ENCODE measurements at regions not wholly inside any gene's neighbourhood (a gene's known extent, or its start where the extent isn't known, plus 50 kb on each side); places are given as distances from the start of the nearest gene placed in this dataset.

- Histone ChIP-seq H3K36me3 (ENCODE audit: control insufficient read depth in 2 of 4, insufficient read depth in 4 of 4, low read length in 3 of 4) (no peaks in the 10 kb centered on the region), H2BK20ac (ENCODE audit: low read length) (no peak overlapping the region), H3K4me1 (replicated peaks in 1 of 4; ENCODE audit: control insufficient read depth in 3 of 4, insufficient read depth in 4 of 4, low read length in 3 of 4) (no peaks in the 10 kb centered on the region), H3K23me2 (ENCODE audit: low read depth, low read length) (no peaks in the 10 kb centered on the region), H3K9me3 (ENCODE audit: insufficient read depth in 2 of 2, low read depth in 1 of 2, low read length in 1 of 2) (peaks cover 0 to 8% of the 10 kb centered on the region in 2 experiments; a peak in 2 of 4 replicates), H2BK5ac (ENCODE audit: low read depth, low read length) (no peak overlapping the region), H3K56ac (replicated peaks; ENCODE audit: insufficient read length, low read depth, low read length) (no peak overlapping the region), H2AK5ac (ENCODE audit: low read depth, low read length) (no peak overlapping the region), H4K20me1 (replicated peaks in 1 of 2; ENCODE audit: control insufficient read depth in 1 of 2, insufficient read depth in 2 of 2, low read length in 2 of 2) (no peaks in the 10 kb centered on the region), H3K27ac (ENCODE audit: low read depth, low read length) (no peak overlapping the region), H3K79me2 (ENCODE audit: control insufficient read depth in 1 of 2, insufficient read depth in 2 of 2, low read length in 2 of 2) (no peaks in the 10 kb centered on the region), H4K91ac (replicated peaks; ENCODE audit: insufficient read length, low read length) (no peak overlapping the region), H4K5ac (ENCODE audit: insufficient read length, low read depth, low read length) (no peak overlapping the region), H3K4me3 (ENCODE audit: extremely low read depth in 1 of 4, insufficient read depth in 2 of 4, low read depth in 3 of 4, low read length in 4 of 4) (no peak overlapping the region), H3K14ac (ENCODE audit: insufficient read length) (no peak overlapping the region), H3K79me1 (ENCODE audit: low read depth, low read length) (no peaks in the 10 kb centered on the region), H3K4ac (replicated peaks; ENCODE audit: insufficient read length, low read depth, low read length) (no peak overlapping the region), H2BK12ac (ENCODE audit: low read depth, low read length) (no peak overlapping the region), H2AFZ (ENCODE audit: low read length) (no peak overlapping the region), H3K9ac (replicated peaks in 1 of 4; ENCODE audit: extremely low read depth in 1 of 4, low read depth in 3 of 4, low read length in 3 of 4) (no peak overlapping the region), H2BK120ac (replicated peaks; ENCODE audit: low read depth, low read length) (no peak overlapping the region), H3K18ac (ENCODE audit: extremely low read depth, low read length) (no peak overlapping the region), H2BK15ac (ENCODE audit: low read length) (no peak overlapping the region), H3K23ac (ENCODE audit: insufficient read length) (no peak overlapping the region), H4K8ac (ENCODE audit: extremely low read depth, insufficient read depth, low read length) (no peak overlapping the region), H3K4me2 (ENCODE audit: insufficient read depth in 1 of 2, low read depth in 2 of 2, low read length in 2 of 2) (no peak overlapping the region), H3K27me3 (replicated peaks in 1 of 4; ENCODE audit: control insufficient read depth in 3 of 4, extremely low read depth in 1 of 4, insufficient read depth in 3 of 4, low read length in 3 of 4) (no peaks in the 10 kb centered on the region)
- DNase-seq (ENCODE audit: low read depth in 1 of 2, low spot score in 2 of 2) (no peak), FAIRE-seq (no peak)
- CTCF ChIA-PET (ENCODE audit: partially characterized antibody), result no interaction called here
- POLR2A ChIA-PET (ENCODE audit: partially characterized antibody), result no interaction called here
- no peak for TF ChIP-seq SP1 (IDR thresholded peaks at IDR 0.05; ENCODE audit: low read depth, low read length)
- TF ChIP-seq POU5F1 (IDR thresholded peaks at IDR 0.05; ENCODE audit: low read depth, low read length), result no peak
- TF ChIP-seq SIN3A (conservative IDR thresholded peaks at IDR 0.05 in 1 of 2, IDR thresholded peaks at IDR 0.05 in 1 of 2; ENCODE audit: low read depth in 1 of 2, low read length in 2 of 2), result no peak
- TF ChIP-seq RBBP5 (IDR thresholded peaks at IDR 0.05; ENCODE audit: borderline replicate concordance, low read depth, low read length), result no peak
- no peak for TF ChIP-seq ASH2L (IDR thresholded peaks at IDR 0.05; ENCODE audit: low read length)
These were observed 312.1 kb upstream of the MAN1A1 start for GRCh38 chr6:119661628-119662027.
